GM18909 (cell line): ENCODE measurements at regions not wholly inside any gene's neighbourhood (a gene's known extent, or its start where the extent isn't known, plus 50 kb on each side); places are given as distances from the start of the nearest gene placed in this dataset.
"Not testable (repeated sequence)": the region's sequence is repeated elsewhere in the genome, so short reads cannot be mapped to it uniquely, and the experiment has no call there.

Experiments
- ATAC-seq: cut with Tn5 transposase; IDR thresholded peaks from one replicate; pipeline ENCODE4 v1.9.1; 2021; ENCODE audit warnings: mild to moderate bottlenecking; ENCODE audit not compliant: unreplicated experiment, poor library complexity

- no peak for ATAC-seq
Measured at GRCh38 chr6:79810871-79811270, 136.5 kb downstream of the ELOVL4 start.

- ATAC-seq, result no peak
Measured at GRCh38 chr6:79810185-79810705, 137.1 kb downstream of the ELOVL4 start.

DNA sequence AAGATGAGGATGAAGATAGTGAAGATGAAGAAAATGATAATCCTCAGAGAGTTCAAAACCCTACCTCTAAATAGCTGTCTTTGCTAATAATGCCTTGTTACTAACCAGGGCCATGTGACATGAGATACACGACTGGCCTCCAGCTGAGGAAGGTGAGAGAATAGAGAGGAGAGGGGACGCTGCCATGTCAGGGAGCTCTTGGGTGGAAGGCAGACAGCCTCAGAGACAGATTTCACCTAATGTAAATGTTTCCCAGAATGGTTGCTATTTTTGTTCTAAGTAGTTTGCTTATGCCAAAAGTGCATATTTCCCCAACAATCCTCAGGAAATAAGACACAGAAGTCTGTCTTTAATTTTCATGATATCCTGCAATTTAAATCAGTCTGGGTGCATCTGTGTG lies 138.4 kb downstream of the ELOVL4 start:
- no peak for ATAC-seq

DNA sequence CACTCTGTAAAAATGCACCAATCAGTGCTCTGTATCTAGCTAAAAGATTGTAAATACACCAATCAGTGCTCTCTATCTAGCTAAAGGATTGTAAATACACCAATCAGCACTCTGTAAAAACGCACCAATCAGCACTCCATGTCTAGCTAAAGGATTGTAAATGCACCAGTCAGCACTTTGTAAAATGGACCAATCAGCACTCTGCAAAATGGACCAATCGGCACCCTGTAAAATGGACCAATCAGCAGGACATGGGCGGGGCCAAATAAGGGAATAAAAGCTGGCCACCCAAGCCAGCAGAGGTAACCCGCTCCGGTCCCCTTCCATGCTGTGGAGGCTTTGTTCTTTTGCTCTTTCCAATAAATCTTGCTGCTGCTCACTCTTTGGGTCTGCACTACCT lies 140.7 kb downstream of the ELOVL4 start:
- ATAC-seq, result not testable (repeated sequence)

GRCh38 chr6:79804732-79805131 lies 142.6 kb downstream of the ELOVL4 start:
- no peak for ATAC-seq

GRCh38 chr6:79803917-79804316 lies 143.4 kb downstream of the ELOVL4 start:
- no peak for ATAC-seq

- ATAC-seq, result no peak
Measured at GRCh38 chr6:79802657-79803300, 144.6 kb downstream of the ELOVL4 start.

GRCh38 chr6:79801362-79801761 lies 146.0 kb downstream of the ELOVL4 start:
- no peak for ATAC-seq

- no peak for ATAC-seq
Measured at GRCh38 chr6:79798841-79799240, 148.5 kb downstream of the ELOVL4 start.

- no peak for ATAC-seq
Measured at GRCh38 chr6:79797912-79798311, 149.4 kb downstream of the ELOVL4 start.

GRCh38 chr6:79797163-79797764 lies 150.1 kb downstream of the ELOVL4 start:
- no peak for ATAC-seq

DNA sequence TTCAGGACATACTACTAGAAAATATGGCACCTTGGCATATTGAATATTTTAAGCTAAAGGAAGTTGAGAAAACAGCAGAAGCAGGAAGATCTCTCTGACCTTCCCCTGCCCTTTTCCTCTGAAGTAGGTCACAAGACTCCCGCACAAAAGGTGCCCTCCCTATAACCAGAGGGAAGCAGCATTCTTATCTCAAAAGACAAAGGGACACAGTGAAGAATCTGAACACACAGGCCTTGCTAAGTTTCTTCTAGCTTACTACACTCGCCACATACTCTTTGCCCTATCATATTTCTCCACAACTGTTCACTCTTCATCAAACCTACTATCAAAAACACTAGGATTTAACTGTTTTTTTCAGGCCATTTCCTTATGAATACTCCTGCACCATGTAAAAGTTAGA lies 151.2 kb downstream of the ELOVL4 start:
- ATAC-seq, result no peak

DNA sequence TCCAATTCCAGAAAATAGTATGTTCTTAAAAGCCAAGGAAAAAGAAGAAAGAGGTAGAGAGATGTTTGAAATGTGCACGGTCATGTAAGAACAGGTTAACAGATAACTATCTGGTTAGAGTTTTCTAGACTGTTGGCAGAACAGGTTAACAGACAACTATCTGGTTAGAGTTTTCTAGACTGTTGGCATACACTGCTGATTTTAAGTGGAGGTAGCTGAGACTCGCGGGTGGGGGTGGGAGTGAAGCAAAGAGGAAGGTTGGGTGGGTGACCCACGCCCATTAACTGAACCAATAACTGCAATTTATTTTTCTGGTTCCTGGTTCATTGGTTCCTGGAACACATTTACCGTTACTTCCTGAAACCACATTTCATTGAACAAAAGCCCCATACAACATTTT lies 157.5 kb downstream of the ELOVL4 start:
- no peak for ATAC-seq

GRCh38 chr6:79788756-79789155 lies 157.6 kb downstream of the SH3BGRL2 start:
- no peak for ATAC-seq

GRCh38 chr6:79787626-79788025 lies 156.5 kb downstream of the SH3BGRL2 start:
- ATAC-seq, result no peak

DNA sequence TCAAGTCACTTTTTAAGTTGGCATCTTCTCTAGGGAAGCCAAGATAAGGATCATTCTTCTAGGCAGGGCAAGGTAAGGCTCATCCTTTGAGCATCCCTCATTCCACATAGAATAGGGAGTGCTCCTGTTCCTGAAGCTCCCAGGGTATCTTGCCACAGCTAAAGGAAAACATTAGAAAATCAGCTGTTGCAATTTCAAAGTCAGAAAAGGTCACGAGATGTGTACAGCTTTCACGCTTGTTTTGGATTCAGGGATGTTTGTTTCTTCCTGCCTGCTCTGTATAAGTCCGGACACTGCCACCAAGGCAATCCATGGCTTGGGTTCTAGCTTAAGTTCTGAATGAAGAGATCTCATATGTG lies 153.2 kb downstream of the SH3BGRL2 start:
- no peak for ATAC-seq

GRCh38 chr6:79783670-79784394 lies 152.7 kb downstream of the SH3BGRL2 start:
- no peak for ATAC-seq

- ATAC-seq, result no peak
Measured at GRCh38 chr6:79782792-79783580, 151.9 kb downstream of the SH3BGRL2 start.

DNA sequence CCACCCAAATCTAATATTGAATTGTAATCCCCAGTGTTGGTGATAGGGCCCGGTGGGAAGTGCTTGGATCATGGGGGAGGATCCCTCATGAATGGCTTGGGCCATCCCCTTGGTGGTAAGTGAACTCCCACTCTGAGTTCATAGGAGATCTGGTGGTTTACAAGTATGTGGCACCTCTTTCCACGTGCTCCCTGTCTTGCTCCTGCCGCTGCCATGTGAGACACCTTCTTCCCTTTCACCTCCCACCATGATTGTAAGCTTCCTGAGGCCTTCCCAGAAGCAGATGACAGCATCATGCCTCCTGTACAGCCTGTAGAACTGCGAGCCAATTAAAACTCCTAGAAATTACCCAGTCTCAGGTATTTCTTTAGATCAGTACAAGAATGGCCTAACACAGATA lies 150.8 kb downstream of the SH3BGRL2 start:
- ATAC-seq, result no peak

GRCh38 chr6:79780881-79781280 lies 149.8 kb downstream of the SH3BGRL2 start:
- no peak for ATAC-seq

DNA sequence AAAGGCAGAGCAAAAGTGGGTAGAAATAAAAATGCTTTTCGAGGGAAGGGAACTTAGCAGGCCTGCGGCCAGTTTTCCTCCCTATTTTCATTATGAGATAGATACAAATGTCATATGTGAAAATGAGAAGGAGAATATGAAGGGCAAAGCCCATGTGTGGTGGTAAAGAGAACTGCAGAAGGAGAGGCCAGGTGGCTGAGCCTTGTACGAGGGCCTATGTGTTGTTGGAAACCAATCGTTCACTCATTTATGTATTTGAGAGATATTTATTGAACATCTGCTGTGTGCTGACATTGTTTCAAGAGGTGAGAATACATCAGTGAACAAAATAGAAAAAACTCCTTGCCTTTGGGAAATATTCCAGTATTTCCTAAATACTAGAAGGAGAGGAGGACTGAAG lies 147.7 kb downstream of the SH3BGRL2 start:
- no peak for ATAC-seq
